Suprapubic skin (tissue), 4 donors: ENCODE measurements at regions not wholly inside any gene's neighbourhood (a gene's known extent, or its start where the extent isn't known, plus 50 kb on each side); places are given as distances from the start of the nearest gene placed in this dataset.

Source experiments
- EP300 ChIP-seq: sonication (generic); formaldehyde crosslinking; IDR thresholded peaks from one replicate; pipeline ENCODE4 v1.6.1; 2017; ENCODE audit warnings: antibody characterized with exemption
- POLR2A ChIP-seq, 2 donors: fragments of 450-650 bp; IDR thresholded peaks; one replicate each; pipeline ENCODE4 v1.6.1; 2017; ENCODE audit warnings: antibody characterized with exemption in 2 of 2, mild to moderate bottlenecking in 2 of 2, moderate library complexity in 2 of 2
- POLR2AphosphoS5 ChIP-seq, 3 donors: sonication (generic); formaldehyde crosslinking; IDR thresholded peaks; one replicate each; pipeline ENCODE4 v1.6.1; 2017; ENCODE audit warnings: antibody characterized with exemption in 3 of 3
- TF ChIP-seq, protein P1 (sequence below), 2 donors: fragments of 200-600 bp in 1 of 2; fragments of 450-650 bp in 1 of 2; sonication (generic) in 1 of 2; IDR thresholded peaks; one replicate each; pipeline ENCODE4 v1.5.1; 2016 to 2019; ENCODE audit warnings: antibody characterized with exemption in 2 of 2, mild to moderate bottlenecking in 1 of 2, moderate library complexity in 1 of 2

- TF ChIP-seq, protein P1, sequence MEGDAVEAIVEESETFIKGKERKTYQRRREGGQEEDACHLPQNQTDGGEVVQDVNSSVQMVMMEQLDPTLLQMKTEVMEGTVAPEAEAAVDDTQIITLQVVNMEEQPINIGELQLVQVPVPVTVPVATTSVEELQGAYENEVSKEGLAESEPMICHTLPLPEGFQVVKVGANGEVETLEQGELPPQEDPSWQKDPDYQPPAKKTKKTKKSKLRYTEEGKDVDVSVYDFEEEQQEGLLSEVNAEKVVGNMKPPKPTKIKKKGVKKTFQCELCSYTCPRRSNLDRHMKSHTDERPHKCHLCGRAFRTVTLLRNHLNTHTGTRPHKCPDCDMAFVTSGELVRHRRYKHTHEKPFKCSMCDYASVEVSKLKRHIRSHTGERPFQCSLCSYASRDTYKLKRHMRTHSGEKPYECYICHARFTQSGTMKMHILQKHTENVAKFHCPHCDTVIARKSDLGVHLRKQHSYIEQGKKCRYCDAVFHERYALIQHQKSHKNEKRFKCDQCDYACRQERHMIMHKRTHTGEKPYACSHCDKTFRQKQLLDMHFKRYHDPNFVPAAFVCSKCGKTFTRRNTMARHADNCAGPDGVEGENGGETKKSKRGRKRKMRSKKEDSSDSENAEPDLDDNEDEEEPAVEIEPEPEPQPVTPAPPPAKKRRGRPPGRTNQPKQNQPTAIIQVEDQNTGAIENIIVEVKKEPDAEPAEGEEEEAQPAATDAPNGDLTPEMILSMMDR (IDR thresholded peaks at IDR 0.05) = no peak
- TF ChIP-seq POLR2A (IDR thresholded peaks at IDR 0.05) (no peak), POLR2AphosphoS5 (IDR thresholded peaks at IDR 0.05) (no peak), EP300 (no peak)
Measured at GRCh38 chr7:76129366-76129765, 72.3 kb upstream of the SRRM3 start.
